GM23338 (cell line): ENCODE measurements at regions not wholly inside any gene's neighbourhood (a gene's known extent, or its start where the extent isn't known, plus 50 kb on each side); places are given as distances from the start of the nearest gene placed in this dataset.

ENCODE experiments used
- ATAC-seq: fragments of 200-7000 bp; cut with Tn5 transposase; 3 replicates; pipeline ENCODE4 v1.9.1; 2020
- DNase-seq: peaks from one replicate; pipeline ENCODE4 v3.0.0-alpha.2; 2015; ENCODE audit warnings: low spot score
- H2AFZ ChIP-seq: fragments of 200-600 bp; sonication (generic); 2 replicates; pipeline ENCODE4 v1.8.0; 2016; ENCODE audit warnings: antibody characterized with exemption, mild to moderate bottlenecking, moderate library complexity
- H3F3A ChIP-seq: fragments of 200-600 bp; sonication (generic); replicated peaks from 2 replicates; pipeline ENCODE4 v1.8.0; 2017; ENCODE audit warnings: antibody characterized with exemption, mixed run types, low read depth
- H3K27ac ChIP-seq: fragments of 200-600 bp; sonication (generic); 2 replicates; pipeline ENCODE4 v1.6.1; 2016; ENCODE audit warnings: low read depth
- H3K27me3 ChIP-seq: fragments of 200-600 bp; sonication (generic); 2 replicates; pipeline ENCODE4 v1.8.0; 2016; ENCODE audit warnings: mild to moderate bottlenecking, mixed run types, moderate library complexity; ENCODE audit not compliant: insufficient read depth
- H3K36me3 ChIP-seq: fragments of 200-600 bp; sonication (generic); 2 replicates; pipeline ENCODE4 v1.8.0; 2016; ENCODE audit warnings: mild to moderate bottlenecking; ENCODE audit not compliant: insufficient read depth
- H3K4me1 ChIP-seq: fragments of 200-600 bp; sonication (generic); 2 replicates; pipeline ENCODE4 v1.8.0; 2016; ENCODE audit warnings: mild to moderate bottlenecking, moderate library complexity; ENCODE audit not compliant: insufficient read depth
- H3K4me2 ChIP-seq: fragments of 200-600 bp; sonication (generic); 2 replicates; pipeline ENCODE4 v1.7.1; 2017; ENCODE audit warnings: mixed run types
- H3K4me3 ChIP-seq: fragments of 200-600 bp; sonication (generic); 2 replicates; pipeline ENCODE4 v1.6.1; 2016; ENCODE audit warnings: mixed run types
- H3K79me2 ChIP-seq: fragments of 200-600 bp; sonication (generic); replicated peaks from 2 replicates; pipeline ENCODE4 v1.8.0; 2017; ENCODE audit warnings: mild to moderate bottlenecking; ENCODE audit not compliant: insufficient read depth
- H3K9me2 ChIP-seq: fragments of 200-600 bp; sonication (generic); 2 replicates; pipeline ENCODE4 v1.8.0; 2017; ENCODE audit not compliant: insufficient read depth
- H4K20me1 ChIP-seq: fragments of 200-600 bp; sonication (generic); replicated peaks from 2 replicates; pipeline ENCODE4 v1.8.0; 2017; ENCODE audit warnings: mild to moderate bottlenecking; ENCODE audit not compliant: insufficient read depth
- H3K27ac Mint-ChIP-seq: 2 replicates; pipeline ENCODE4 v1.8.0; 2020; ENCODE audit warnings: inconsistent platforms, mild to moderate bottlenecking, moderate library complexity, mixed read lengths
- H3K27me3 Mint-ChIP-seq: 3 replicates; pipeline ENCODE4 v1.8.0; 2022; ENCODE audit warnings: low read depth, mild to moderate bottlenecking, moderate library complexity, mixed read lengths, inconsistent platforms; ENCODE audit not compliant: insufficient read depth, poor library complexity
- H3K36me3 Mint-ChIP-seq: 3 replicates; pipeline ENCODE4 v1.8.0; 2021; ENCODE audit warnings: low read depth, mild to moderate bottlenecking, inconsistent platforms, moderate library complexity, mixed read lengths
- H3K4me1 Mint-ChIP-seq: 3 replicates; pipeline ENCODE4 v1.8.0; 2020; ENCODE audit warnings: mild to moderate bottlenecking, inconsistent platforms, mixed read lengths
- H3K4me3 Mint-ChIP-seq: 3 replicates; pipeline ENCODE4 v1.8.0; 2021; ENCODE audit warnings: moderate library complexity, mild to moderate bottlenecking, inconsistent platforms, mixed read lengths
- H3K9me3 Mint-ChIP-seq: 3 replicates; pipeline ENCODE4 v1.8.0; 2020; ENCODE audit warnings: moderate library complexity, mild to moderate bottlenecking, inconsistent platforms, mixed read lengths
- CREB1 ChIP-seq: fragments of 250-450 bp; sonication (Bioruptor Pico); IDR thresholded peaks from 2 replicates; pipeline ENCODE4 v1.5.0; 2020; ENCODE audit warnings: low read depth, mild to moderate bottlenecking, moderate library complexity
- CTCF ChIP-seq, 2 experiments: fragments of 200-600 bp in 1 of 2; sonication (generic) in 1 of 2; conservative IDR thresholded peaks; 2 replicates each; pipeline versions ENCODE4 v1.5.1 to v1.6.1; 2016 to 2017; ENCODE audit warnings: antibody characterized with exemption in 2 of 2, low read depth in 2 of 2, mild to moderate bottlenecking in 2 of 2, moderate library complexity in 1 of 2
- ETS1 ChIP-seq: IDR thresholded peaks from 2 replicates; pipeline ENCODE4 v1.6.1; 2016; ENCODE audit warnings: antibody characterized with exemption
- EZH2 ChIP-seq: fragments of 200-600 bp; sonication (generic); IDR thresholded peaks from one replicate; pipeline ENCODE4 v1.8.0; 2017; ENCODE audit warnings: antibody characterized with exemption, mild to moderate bottlenecking, low read depth; ENCODE audit not compliant: unreplicated experiment
- EZH2phosphoT487 ChIP-seq: fragments of 200-600 bp; sonication (generic); IDR thresholded peaks from one replicate; pipeline ENCODE4 v1.8.1; 2018; ENCODE audit warnings: antibody characterized with exemption; ENCODE audit not compliant: unreplicated experiment
- JUNB ChIP-seq: IDR thresholded peaks from one replicate; pipeline ENCODE4 v1.6.1; 2016; ENCODE audit warnings: antibody characterized with exemption; ENCODE audit not compliant: unreplicated experiment
- NANOG ChIP-seq: IDR thresholded peaks from 2 replicates; pipeline ENCODE4 v1.6.1; 2016; ENCODE audit warnings: antibody characterized with exemption, borderline replicate concordance
- POLR2AphosphoS5 ChIP-seq: IDR thresholded peaks from 2 replicates; pipeline ENCODE4 v1.6.1; 2016; ENCODE audit warnings: antibody characterized with exemption, low read depth
- REST ChIP-seq: IDR thresholded peaks from one replicate; pipeline ENCODE4 v1.6.1; 2018; ENCODE audit warnings: antibody characterized with exemption; ENCODE audit not compliant: unreplicated experiment
- STAT1 ChIP-seq: IDR thresholded peaks from one replicate; pipeline ENCODE4 v1.6.1; 2016; ENCODE audit warnings: antibody characterized with exemption; ENCODE audit not compliant: unreplicated experiment
- ZNF114 ChIP-seq: fragments of 250-450 bp; sonication (Bioruptor Pico); IDR thresholded peaks from 2 replicates; pipeline ENCODE4 v1.5.0; 2020; ENCODE audit warnings: mild to moderate bottlenecking, moderate library complexity
- ZNF331 ChIP-seq: fragments of 250-450 bp; sonication (Bioruptor Pico); IDR thresholded peaks from 2 replicates; pipeline ENCODE4 v1.5.0; 2020; ENCODE audit warnings: low read depth, mild to moderate bottlenecking, moderate library complexity
- ZNF462 ChIP-seq: fragments of 250-450 bp; sonication (Bioruptor Pico); IDR thresholded peaks from 2 replicates; pipeline ENCODE4 v1.5.0; 2020; ENCODE audit warnings: mild to moderate bottlenecking, moderate library complexity

GRCh38 chr1:121587777-121588176 is 403.0 kb downstream of the SRGAP2C start:
- H3K4me1 Mint-ChIP-seq = peaks cover 15% of the 10 kb centered on the region; the same call in 2 of the 3 replicates
- Histone ChIP-seq H4K20me1 (no peaks in the 10 kb centered on the region), H3K36me3 (no peaks in the 10 kb centered on the region), H3K4me2 (no peak overlapping the region), H2AFZ (no peak overlapping the region), H3K27ac (no peak overlapping the region), H3K79me2 (no peaks in the 10 kb centered on the region), H3K27me3 (no peaks in the 10 kb centered on the region), H3K4me1 (peaks cover 15% of the 10 kb centered on the region), H3K9me2 (0 out of 2 replicates have a peak, but pooled peaks cover 7% of the 10 kb centered on the region), H3K4me3 (no peak overlapping the region), H3F3A (no peaks in the 10 kb centered on the region)
- no peak for TF ChIP-seq CREB1
- no peak for TF ChIP-seq EZH2phosphoT487
- no peak for TF ChIP-seq STAT1
- no peak for TF ChIP-seq POLR2AphosphoS5
- TF ChIP-seq JUNB = no peak
- TF ChIP-seq REST = no peak
- TF ChIP-seq EZH2 = no peak
- TF ChIP-seq ZNF114 (CRISPR knock-in tag) = no peak
- no peak for TF ChIP-seq ZNF462 (CRISPR knock-in tag)
- no peak for TF ChIP-seq ETS1
- no peak for TF ChIP-seq ZNF331 (CRISPR knock-in tag)
- no peak for TF ChIP-seq CTCF (conservative IDR thresholded peaks at IDR 0.05; ENCODE audit: low read depth in 2 of 2)
- no peak for TF ChIP-seq NANOG
- peak overlapping the region; percentile 24; the same call in 1 of the 2 replicates for H3K27ac Mint-ChIP-seq
- H3K4me3 Mint-ChIP-seq = no peak overlapping the region
- no peak for DNase-seq
- no peak for ATAC-seq
- peaks cover 32% of the 10 kb centered on the region; the same call in 2 of the 3 replicates for H3K36me3 Mint-ChIP-seq
- no peaks in the 10 kb centered on the region for H3K27me3 Mint-ChIP-seq
- peaks cover 32% of the 10 kb centered on the region for H3K9me3 Mint-ChIP-seq
